GM23338 (cell line): ENCODE measurements at regions not wholly inside any gene's neighbourhood (a gene's known extent, or its start where the extent isn't known, plus 50 kb on each side); places are given as distances from the start of the nearest gene placed in this dataset.

Source experiments
- ATAC-seq: fragments of 200-7000 bp; cut with Tn5 transposase; 3 replicates; pipeline ENCODE4 v1.9.1; 2020
- DNase-seq: peaks from one replicate; pipeline ENCODE4 v3.0.0-alpha.2; 2015; ENCODE audit warnings: low spot score
- H2AFZ ChIP-seq: fragments of 200-600 bp; sonication (generic); 2 replicates; pipeline ENCODE4 v1.8.0; 2016; ENCODE audit warnings: antibody characterized with exemption, mild to moderate bottlenecking, moderate library complexity
- H3F3A ChIP-seq: fragments of 200-600 bp; sonication (generic); replicated peaks from 2 replicates; pipeline ENCODE4 v1.8.0; 2017; ENCODE audit warnings: antibody characterized with exemption, mixed run types, low read depth
- H3K27ac ChIP-seq: fragments of 200-600 bp; sonication (generic); 2 replicates; pipeline ENCODE4 v1.6.1; 2016; ENCODE audit warnings: low read depth
- H3K27me3 ChIP-seq: fragments of 200-600 bp; sonication (generic); 2 replicates; pipeline ENCODE4 v1.8.0; 2016; ENCODE audit warnings: mild to moderate bottlenecking, mixed run types, moderate library complexity; ENCODE audit not compliant: insufficient read depth
- H3K36me3 ChIP-seq: fragments of 200-600 bp; sonication (generic); 2 replicates; pipeline ENCODE4 v1.8.0; 2016; ENCODE audit warnings: mild to moderate bottlenecking; ENCODE audit not compliant: insufficient read depth
- H3K4me1 ChIP-seq: fragments of 200-600 bp; sonication (generic); 2 replicates; pipeline ENCODE4 v1.8.0; 2016; ENCODE audit warnings: mild to moderate bottlenecking, moderate library complexity; ENCODE audit not compliant: insufficient read depth
- H3K4me2 ChIP-seq: fragments of 200-600 bp; sonication (generic); 2 replicates; pipeline ENCODE4 v1.7.1; 2017; ENCODE audit warnings: mixed run types
- H3K4me3 ChIP-seq: fragments of 200-600 bp; sonication (generic); 2 replicates; pipeline ENCODE4 v1.6.1; 2016; ENCODE audit warnings: mixed run types
- H3K79me2 ChIP-seq: fragments of 200-600 bp; sonication (generic); replicated peaks from 2 replicates; pipeline ENCODE4 v1.8.0; 2017; ENCODE audit warnings: mild to moderate bottlenecking; ENCODE audit not compliant: insufficient read depth
- H3K9me2 ChIP-seq: fragments of 200-600 bp; sonication (generic); 2 replicates; pipeline ENCODE4 v1.8.0; 2017; ENCODE audit not compliant: insufficient read depth
- H4K20me1 ChIP-seq: fragments of 200-600 bp; sonication (generic); replicated peaks from 2 replicates; pipeline ENCODE4 v1.8.0; 2017; ENCODE audit warnings: mild to moderate bottlenecking; ENCODE audit not compliant: insufficient read depth
- H3K27ac Mint-ChIP-seq: 2 replicates; pipeline ENCODE4 v1.8.0; 2020; ENCODE audit warnings: inconsistent platforms, mild to moderate bottlenecking, moderate library complexity, mixed read lengths
- H3K27me3 Mint-ChIP-seq: 3 replicates; pipeline ENCODE4 v1.8.0; 2022; ENCODE audit warnings: low read depth, mild to moderate bottlenecking, moderate library complexity, mixed read lengths, inconsistent platforms; ENCODE audit not compliant: insufficient read depth, poor library complexity
- H3K36me3 Mint-ChIP-seq: 3 replicates; pipeline ENCODE4 v1.8.0; 2021; ENCODE audit warnings: low read depth, mild to moderate bottlenecking, inconsistent platforms, moderate library complexity, mixed read lengths
- H3K4me1 Mint-ChIP-seq: 3 replicates; pipeline ENCODE4 v1.8.0; 2020; ENCODE audit warnings: mild to moderate bottlenecking, inconsistent platforms, mixed read lengths
- H3K4me3 Mint-ChIP-seq: 3 replicates; pipeline ENCODE4 v1.8.0; 2021; ENCODE audit warnings: moderate library complexity, mild to moderate bottlenecking, inconsistent platforms, mixed read lengths
- H3K9me3 Mint-ChIP-seq: 3 replicates; pipeline ENCODE4 v1.8.0; 2020; ENCODE audit warnings: moderate library complexity, mild to moderate bottlenecking, inconsistent platforms, mixed read lengths
- CREB1 ChIP-seq: fragments of 250-450 bp; sonication (Bioruptor Pico); IDR thresholded peaks from 2 replicates; pipeline ENCODE4 v1.5.0; 2020; ENCODE audit warnings: low read depth, mild to moderate bottlenecking, moderate library complexity
- EZH2phosphoT487 ChIP-seq: fragments of 200-600 bp; sonication (generic); IDR thresholded peaks from one replicate; pipeline ENCODE4 v1.8.1; 2018; ENCODE audit warnings: antibody characterized with exemption; ENCODE audit not compliant: unreplicated experiment
- JUNB ChIP-seq: IDR thresholded peaks from one replicate; pipeline ENCODE4 v1.6.1; 2016; ENCODE audit warnings: antibody characterized with exemption; ENCODE audit not compliant: unreplicated experiment
- NANOG ChIP-seq: IDR thresholded peaks from 2 replicates; pipeline ENCODE4 v1.6.1; 2016; ENCODE audit warnings: antibody characterized with exemption, borderline replicate concordance
- ZNF114 ChIP-seq: fragments of 250-450 bp; sonication (Bioruptor Pico); IDR thresholded peaks from 2 replicates; pipeline ENCODE4 v1.5.0; 2020; ENCODE audit warnings: mild to moderate bottlenecking, moderate library complexity
- ZNF331 ChIP-seq: fragments of 250-450 bp; sonication (Bioruptor Pico); IDR thresholded peaks from 2 replicates; pipeline ENCODE4 v1.5.0; 2020; ENCODE audit warnings: low read depth, mild to moderate bottlenecking, moderate library complexity
- TF ChIP-seq, protein P1 (sequence below): fragments of 250-450 bp; sonication (Bioruptor Pico); IDR thresholded peaks from 2 replicates; pipeline ENCODE4 v1.5.0; 2020; ENCODE audit warnings: mild to moderate bottlenecking, moderate library complexity
- TF ChIP-seq, protein P2 (sequence below), 2 experiments: fragments of 200-600 bp in 1 of 2; sonication (generic) in 1 of 2; conservative IDR thresholded peaks; 2 replicates each; pipeline versions ENCODE4 v1.5.1 to v1.6.1; 2016 to 2017; ENCODE audit warnings: antibody characterized with exemption in 2 of 2, low read depth in 2 of 2, mild to moderate bottlenecking in 2 of 2, moderate library complexity in 1 of 2
- TF ChIP-seq, protein P3 (sequence below): IDR thresholded peaks from one replicate; pipeline ENCODE4 v1.6.1; 2018; ENCODE audit warnings: antibody characterized with exemption; ENCODE audit not compliant: unreplicated experiment

DNA sequence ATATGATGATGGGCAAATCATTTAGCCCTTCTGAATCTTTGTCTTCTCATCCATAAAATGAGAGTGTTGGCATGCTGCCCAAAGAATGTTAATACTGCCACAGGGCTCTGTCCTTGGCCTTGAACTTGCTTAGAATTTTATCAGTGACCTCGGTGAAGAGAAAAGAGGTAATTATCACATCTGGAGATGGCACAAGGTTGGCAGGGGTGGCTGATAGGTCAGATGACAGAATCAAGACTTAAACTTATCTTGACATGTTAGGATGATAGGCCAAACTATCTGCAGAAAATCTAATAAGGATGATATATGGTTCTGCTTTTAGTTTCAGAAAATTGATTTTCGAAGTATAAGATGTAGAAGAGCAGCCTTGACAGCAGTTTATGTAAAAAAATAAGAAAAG is 599.1 kb upstream of the CLINT1 start (continued):
- TF ChIP-seq, protein P1, sequence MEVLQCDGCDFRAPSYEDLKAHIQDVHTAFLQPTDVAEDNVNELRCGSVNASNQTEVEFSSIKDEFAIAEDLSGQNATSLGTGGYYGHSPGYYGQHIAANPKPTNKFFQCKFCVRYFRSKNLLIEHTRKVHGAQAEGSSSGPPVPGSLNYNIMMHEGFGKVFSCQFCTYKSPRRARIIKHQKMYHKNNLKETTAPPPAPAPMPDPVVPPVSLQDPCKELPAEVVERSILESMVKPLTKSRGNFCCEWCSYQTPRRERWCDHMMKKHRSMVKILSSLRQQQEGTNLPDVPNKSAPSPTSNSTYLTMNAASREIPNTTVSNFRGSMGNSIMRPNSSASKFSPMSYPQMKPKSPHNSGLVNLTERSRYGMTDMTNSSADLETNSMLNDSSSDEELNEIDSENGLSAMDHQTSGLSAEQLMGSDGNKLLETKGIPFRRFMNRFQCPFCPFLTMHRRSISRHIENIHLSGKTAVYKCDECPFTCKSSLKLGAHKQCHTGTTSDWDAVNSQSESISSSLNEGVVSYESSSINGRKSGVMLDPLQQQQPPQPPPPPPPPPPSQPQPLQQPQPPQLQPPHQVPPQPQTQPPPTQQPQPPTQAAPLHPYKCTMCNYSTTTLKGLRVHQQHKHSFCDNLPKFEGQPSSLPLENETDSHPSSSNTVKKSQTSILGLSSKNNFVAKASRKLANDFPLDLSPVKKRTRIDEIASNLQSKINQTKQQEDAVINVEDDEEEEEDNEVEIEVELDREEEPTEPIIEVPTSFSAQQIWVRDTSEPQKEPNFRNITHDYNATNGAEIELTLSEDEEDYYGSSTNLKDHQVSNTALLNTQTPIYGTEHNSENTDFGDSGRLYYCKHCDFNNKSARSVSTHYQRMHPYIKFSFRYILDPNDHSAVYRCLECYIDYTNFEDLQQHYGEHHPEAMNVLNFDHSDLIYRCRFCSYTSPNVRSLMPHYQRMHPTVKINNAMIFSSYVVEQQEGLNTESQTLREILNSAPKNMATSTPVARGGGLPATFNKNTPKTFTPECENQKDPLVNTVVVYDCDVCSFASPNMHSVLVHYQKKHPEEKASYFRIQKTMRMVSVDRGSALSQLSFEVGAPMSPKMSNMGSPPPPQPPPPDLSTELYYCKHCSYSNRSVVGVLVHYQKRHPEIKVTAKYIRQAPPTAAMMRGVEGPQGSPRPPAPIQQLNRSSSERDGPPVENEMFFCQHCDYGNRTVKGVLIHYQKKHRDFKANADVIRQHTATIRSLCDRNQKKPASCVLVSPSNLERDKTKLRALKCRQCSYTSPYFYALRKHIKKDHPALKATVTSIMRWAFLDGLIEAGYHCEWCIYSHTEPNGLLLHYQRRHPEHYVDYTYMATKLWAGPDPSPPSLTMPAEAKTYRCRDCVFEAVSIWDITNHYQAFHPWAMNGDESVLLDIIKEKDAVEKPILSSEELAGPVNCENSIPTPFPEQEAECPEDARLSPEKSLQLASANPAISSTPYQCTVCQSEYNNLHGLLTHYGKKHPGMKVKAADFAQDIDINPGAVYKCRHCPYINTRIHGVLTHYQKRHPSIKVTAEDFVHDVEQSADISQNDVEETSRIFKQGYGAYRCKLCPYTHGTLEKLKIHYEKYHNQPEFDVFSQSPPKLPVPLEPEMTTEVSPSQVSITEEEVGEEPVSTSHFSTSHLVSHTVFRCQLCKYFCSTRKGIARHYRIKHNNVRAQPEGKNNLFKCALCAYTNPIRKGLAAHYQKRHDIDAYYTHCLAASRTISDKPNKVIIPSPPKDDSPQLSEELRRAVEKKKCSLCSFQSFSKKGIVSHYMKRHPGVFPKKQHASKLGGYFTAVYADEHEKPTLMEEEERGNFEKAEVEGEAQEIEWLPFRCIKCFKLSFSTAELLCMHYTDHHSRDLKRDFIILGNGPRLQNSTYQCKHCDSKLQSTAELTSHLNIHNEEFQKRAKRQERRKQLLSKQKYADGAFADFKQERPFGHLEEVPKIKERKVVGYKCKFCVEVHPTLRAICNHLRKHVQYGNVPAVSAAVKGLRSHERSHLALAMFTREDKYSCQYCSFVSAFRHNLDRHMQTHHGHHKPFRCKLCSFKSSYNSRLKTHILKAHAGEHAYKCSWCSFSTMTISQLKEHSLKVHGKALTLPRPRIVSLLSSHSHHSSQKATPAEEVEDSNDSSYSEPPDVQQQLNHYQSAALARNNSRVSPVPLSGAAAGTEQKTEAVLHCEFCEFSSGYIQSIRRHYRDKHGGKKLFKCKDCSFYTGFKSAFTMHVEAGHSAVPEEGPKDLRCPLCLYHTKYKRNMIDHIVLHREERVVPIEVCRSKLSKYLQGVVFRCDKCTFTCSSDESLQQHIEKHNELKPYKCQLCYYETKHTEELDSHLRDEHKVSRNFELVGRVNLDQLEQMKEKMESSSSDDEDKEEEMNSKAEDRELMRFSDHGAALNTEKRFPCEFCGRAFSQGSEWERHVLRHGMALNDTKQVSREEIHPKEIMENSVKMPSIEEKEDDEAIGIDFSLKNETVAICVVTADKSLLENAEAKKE = no peak
- TF ChIP-seq NANOG (no peak), JUNB (no peak)

DNA sequence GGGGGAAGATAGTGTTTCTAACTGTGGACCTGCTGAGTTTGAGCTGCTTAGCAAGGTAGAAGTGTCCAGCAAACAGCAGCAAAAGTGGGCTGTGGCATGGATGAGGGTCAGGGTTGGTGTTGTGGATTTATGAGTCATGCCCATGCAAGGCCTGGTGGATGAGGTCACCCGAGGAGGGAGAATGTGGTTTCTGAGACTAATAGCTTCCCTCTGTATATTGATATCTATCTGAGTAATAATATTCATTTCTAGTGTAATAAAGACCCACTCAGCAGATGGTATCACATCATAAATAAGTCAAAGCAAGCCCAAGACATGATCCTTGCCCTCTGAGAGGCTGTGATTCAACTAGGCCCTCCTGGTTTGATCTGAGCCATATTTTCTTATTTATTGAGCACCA is 597.8 kb upstream of the CLINT1 start:
- Histone ChIP-seq H2AFZ (no peak overlapping the region), H4K20me1 (no peaks in the 10 kb centered on the region), H3F3A (no peaks in the 10 kb centered on the region), H3K27me3 (no peaks in the 10 kb centered on the region), H3K4me3 (no peak overlapping the region), H3K79me2 (no peaks in the 10 kb centered on the region), H3K9me2 (no peaks in the 10 kb centered on the region), H3K27ac (no peak overlapping the region), H3K4me1 (no peaks in the 10 kb centered on the region), H3K4me2 (no peak overlapping the region), H3K36me3 (no peaks in the 10 kb centered on the region)
- no peaks in the 10 kb centered on the region for H3K9me3 Mint-ChIP-seq
- no peaks in the 10 kb centered on the region for H3K36me3 Mint-ChIP-seq
- H3K27ac Mint-ChIP-seq = no peak overlapping the region
- no peak overlapping the region for H3K4me3 Mint-ChIP-seq
- H3K27me3 Mint-ChIP-seq = no peaks in the 10 kb centered on the region
- DNase-seq (no peak), ATAC-seq (no peak)
- no peaks in the 10 kb centered on the region for H3K4me1 Mint-ChIP-seq
- TF ChIP-seq ZNF114 (CRISPR knock-in tag) (no peak), NANOG (no peak), JUNB (no peak), CREB1 (CRISPR knock-in tag) (no peak), ZNF331 (CRISPR knock-in tag) (no peak), EZH2phosphoT487 (no peak)
- TF ChIP-seq, protein P2, sequence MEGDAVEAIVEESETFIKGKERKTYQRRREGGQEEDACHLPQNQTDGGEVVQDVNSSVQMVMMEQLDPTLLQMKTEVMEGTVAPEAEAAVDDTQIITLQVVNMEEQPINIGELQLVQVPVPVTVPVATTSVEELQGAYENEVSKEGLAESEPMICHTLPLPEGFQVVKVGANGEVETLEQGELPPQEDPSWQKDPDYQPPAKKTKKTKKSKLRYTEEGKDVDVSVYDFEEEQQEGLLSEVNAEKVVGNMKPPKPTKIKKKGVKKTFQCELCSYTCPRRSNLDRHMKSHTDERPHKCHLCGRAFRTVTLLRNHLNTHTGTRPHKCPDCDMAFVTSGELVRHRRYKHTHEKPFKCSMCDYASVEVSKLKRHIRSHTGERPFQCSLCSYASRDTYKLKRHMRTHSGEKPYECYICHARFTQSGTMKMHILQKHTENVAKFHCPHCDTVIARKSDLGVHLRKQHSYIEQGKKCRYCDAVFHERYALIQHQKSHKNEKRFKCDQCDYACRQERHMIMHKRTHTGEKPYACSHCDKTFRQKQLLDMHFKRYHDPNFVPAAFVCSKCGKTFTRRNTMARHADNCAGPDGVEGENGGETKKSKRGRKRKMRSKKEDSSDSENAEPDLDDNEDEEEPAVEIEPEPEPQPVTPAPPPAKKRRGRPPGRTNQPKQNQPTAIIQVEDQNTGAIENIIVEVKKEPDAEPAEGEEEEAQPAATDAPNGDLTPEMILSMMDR (conservative IDR thresholded peaks at IDR 0.05; ENCODE audit: low read depth in 2 of 2) = no peak
- TF ChIP-seq, protein P3, sequence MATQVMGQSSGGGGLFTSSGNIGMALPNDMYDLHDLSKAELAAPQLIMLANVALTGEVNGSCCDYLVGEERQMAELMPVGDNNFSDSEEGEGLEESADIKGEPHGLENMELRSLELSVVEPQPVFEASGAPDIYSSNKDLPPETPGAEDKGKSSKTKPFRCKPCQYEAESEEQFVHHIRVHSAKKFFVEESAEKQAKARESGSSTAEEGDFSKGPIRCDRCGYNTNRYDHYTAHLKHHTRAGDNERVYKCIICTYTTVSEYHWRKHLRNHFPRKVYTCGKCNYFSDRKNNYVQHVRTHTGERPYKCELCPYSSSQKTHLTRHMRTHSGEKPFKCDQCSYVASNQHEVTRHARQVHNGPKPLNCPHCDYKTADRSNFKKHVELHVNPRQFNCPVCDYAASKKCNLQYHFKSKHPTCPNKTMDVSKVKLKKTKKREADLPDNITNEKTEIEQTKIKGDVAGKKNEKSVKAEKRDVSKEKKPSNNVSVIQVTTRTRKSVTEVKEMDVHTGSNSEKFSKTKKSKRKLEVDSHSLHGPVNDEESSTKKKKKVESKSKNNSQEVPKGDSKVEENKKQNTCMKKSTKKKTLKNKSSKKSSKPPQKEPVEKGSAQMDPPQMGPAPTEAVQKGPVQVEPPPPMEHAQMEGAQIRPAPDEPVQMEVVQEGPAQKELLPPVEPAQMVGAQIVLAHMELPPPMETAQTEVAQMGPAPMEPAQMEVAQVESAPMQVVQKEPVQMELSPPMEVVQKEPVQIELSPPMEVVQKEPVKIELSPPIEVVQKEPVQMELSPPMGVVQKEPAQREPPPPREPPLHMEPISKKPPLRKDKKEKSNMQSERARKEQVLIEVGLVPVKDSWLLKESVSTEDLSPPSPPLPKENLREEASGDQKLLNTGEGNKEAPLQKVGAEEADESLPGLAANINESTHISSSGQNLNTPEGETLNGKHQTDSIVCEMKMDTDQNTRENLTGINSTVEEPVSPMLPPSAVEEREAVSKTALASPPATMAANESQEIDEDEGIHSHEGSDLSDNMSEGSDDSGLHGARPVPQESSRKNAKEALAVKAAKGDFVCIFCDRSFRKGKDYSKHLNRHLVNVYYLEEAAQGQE = no peak
